Naive thymus-derived CD4-positive, alpha-beta T cell (primary cell): ENCODE measurements at regions not wholly inside any gene's neighbourhood (a gene's known extent, or its start where the extent isn't known, plus 50 kb on each side); places are given as distances from the start of the nearest gene placed in this dataset.

ENCODE experiments used
- ATAC-seq: fragments of 150-1000 bp; cut with Tn5 transposase; 2 replicates; pipeline ENCODE4 v1.10.0; 2021; ENCODE audit warnings: mild to moderate bottlenecking, moderate library complexity
- CTCF ChIA-PET: fragments of 350-600 bp; sonication (Branson Sonifier 250); formaldehyde crosslinking; loops from one replicate; lab custom pipeline; 2021; ENCODE audit warnings: antibody characterized with exemption; lab: Charles Lee
- POLR2A ChIA-PET: fragments of 350-600 bp; sonication (Branson Sonifier 250); formaldehyde crosslinking; loops from one replicate; lab custom pipeline; 2021; ENCODE audit warnings: antibody characterized with exemption, inconsistent platforms; lab: Charles Lee
- DNase-seq, 9 donors: peaks; one replicate each; pipeline versions ENCODE4 v3.0.0 to v3.0.0-alpha.2; 2020 to 2022; ENCODE audit warnings: mixed read lengths in 1 of 9
- H3K27ac ChIP-seq: one replicate; pipeline ENCODE4 v1.7.0; 2013; ENCODE audit warnings: mild to moderate bottlenecking, low read depth, low read length, moderate library complexity
- H3K27me3 ChIP-seq, 2 donors: one replicate each; pipeline ENCODE4 v1.7.0; 2013; ENCODE audit warnings: low read length in 2 of 2, mild to moderate bottlenecking in 2 of 2, moderate library complexity in 2 of 2; ENCODE audit not compliant: control insufficient read depth in 2 of 2, insufficient read depth in 2 of 2
- H3K36me3 ChIP-seq, 3 experiments: 1 replicate in 2 of 3; 2 replicates in 1 of 3; pipeline ENCODE4 v1.7.0; 2013; ENCODE audit warnings: low read length in 3 of 3, mild to moderate bottlenecking in 3 of 3, moderate library complexity in 1 of 3; ENCODE audit not compliant: insufficient read depth in 3 of 3, control insufficient read depth in 2 of 3
- H3K4me1 ChIP-seq, 2 donors: one replicate each; pipeline ENCODE4 v1.7.0; 2013; ENCODE audit warnings: low read length in 2 of 2, mild to moderate bottlenecking in 2 of 2, moderate library complexity in 1 of 2; ENCODE audit not compliant: control insufficient read depth in 2 of 2, insufficient read depth in 2 of 2
- H3K4me3 ChIP-seq: 2 replicates; pipeline ENCODE4 v1.7.0; 2013; ENCODE audit warnings: mild to moderate bottlenecking, low read length
- H3K9me3 ChIP-seq, 3 experiments: 1 replicate in 2 of 3; 2 replicates in 1 of 3; pipeline ENCODE4 v1.7.0; 2013; ENCODE audit warnings: low read length in 3 of 3; ENCODE audit not compliant: control insufficient read depth in 2 of 3
- H3K27ac Mint-ChIP-seq, 9 donors: one replicate each; pipeline ENCODE4 v1.8.0; 2020 to 2022; ENCODE audit warnings: mixed read lengths in 9 of 9, mild to moderate bottlenecking in 8 of 9, moderate library complexity in 5 of 9, inconsistent platforms in 2 of 9
- H3K27me3 Mint-ChIP-seq, 5 donors: one replicate each; pipeline ENCODE4 v1.8.0; 2021 to 2022; ENCODE audit warnings: mixed read lengths in 5 of 5, mild to moderate bottlenecking in 1 of 5
- H3K36me3 Mint-ChIP-seq, 5 donors: one replicate each; pipeline ENCODE4 v1.8.0; 2020 to 2022; ENCODE audit warnings: mixed read lengths in 5 of 5, mild to moderate bottlenecking in 3 of 5, inconsistent platforms in 1 of 5
- H3K4me1 Mint-ChIP-seq, 7 donors: one replicate each; pipeline ENCODE4 v1.8.0; 2020 to 2022; ENCODE audit warnings: mixed read lengths in 7 of 7, mild to moderate bottlenecking in 3 of 7, inconsistent platforms in 1 of 7
- H3K4me3 Mint-ChIP-seq, 10 donors: one replicate each; pipeline ENCODE4 v1.8.0; 2020 to 2022; ENCODE audit warnings: mild to moderate bottlenecking in 10 of 10, mixed read lengths in 10 of 10, moderate library complexity in 6 of 10, inconsistent platforms in 2 of 10
- H3K9me3 Mint-ChIP-seq, 11 donors: one replicate each; pipeline ENCODE4 v1.8.0; 2020 to 2022; ENCODE audit warnings: mixed read lengths in 11 of 11, mild to moderate bottlenecking in 4 of 11, inconsistent platforms in 1 of 11, moderate library complexity in 1 of 11
- intact Hi-C, 2 donors: fragments of 100-400 bp; cut with micrococcal nuclease; formaldehyde crosslinking; loops; one replicate each; pipeline ENCODE4 v1.15.1; 2023

GRCh38 chr18:22559414-22560274 is 141.9 kb upstream of the CTAGE1 start:
- H3K4me1 ChIP-seq, result peaks cover 0 to 3% of the 10 kb centered on the region in 2 donors
- H3K9me3 ChIP-seq, result no peaks in the 10 kb centered on the region
- Mint-ChIP-seq H3K4me3 (peak overlapping the region in 6 of 10 donors; percentile 21 to 56 (median 49)), H3K9me3 (peaks cover 0 to 4% (median 0%) of the 10 kb centered on the region in 11 donors), H3K27ac (no peak overlapping the region), H3K4me1 (peaks cover 0 to 8% (median 3%) of the 10 kb centered on the region in 7 donors), H3K27me3 (peaks cover 39 to 56% (median 50%) of the 10 kb centered on the region in 5 donors), H3K36me3 (peaks cover 0 to 8% (median 0%) of the 10 kb centered on the region in 5 donors)
- H3K36me3 ChIP-seq, result no peaks in the 10 kb centered on the region
- H3K27ac ChIP-seq, result no peak overlapping the region
- POLR2A ChIA-PET, result no interaction called here
- H3K27me3 ChIP-seq, result peaks cover 0 to 11% of the 10 kb centered on the region in 2 donors
- ATAC-seq (peak; percentile 40), DNase-seq (no peak)
- CTCF ChIA-PET, result no interaction called here
- H3K4me3 ChIP-seq, result no peak overlapping the region
- intact Hi-C loops, result loop anchor here (5.0 kb wide), 3 partner anchors 392 to 662 kb away; partner anchors contain the start of gene GATA6 (in 1 of the 2)

GRCh38 chr18:22560275-22560610 is 142.5 kb upstream of the CTAGE1 start:
- ChIA-PET POLR2A (no interaction called here), CTCF (no interaction called here)
- H3K9me3 Mint-ChIP-seq, result peaks cover 0 to 4% (median 0%) of the 10 kb centered on the region in 11 donors
- ATAC-seq (no peak), DNase-seq (no peak)
- peaks cover 0 to 11% of the 10 kb centered on the region in 2 donors for H3K27me3 ChIP-seq
- no peak overlapping the region for H3K27ac Mint-ChIP-seq
- peaks cover 0 to 3% of the 10 kb centered on the region in 2 donors for H3K4me1 ChIP-seq
- no peak overlapping the region for H3K27ac ChIP-seq
- H3K36me3 Mint-ChIP-seq, result peaks cover 0 to 8% (median 0%) of the 10 kb centered on the region in 5 donors
- H3K36me3 ChIP-seq, result no peaks in the 10 kb centered on the region
- peak overlapping the region in 6 of 10 donors; percentile 21 to 56 (median 49) for H3K4me3 Mint-ChIP-seq
- H3K4me1 Mint-ChIP-seq, result peaks cover 0 to 8% (median 3%) of the 10 kb centered on the region in 7 donors
- intact Hi-C loops, result loop anchor here (5.0 kb wide), 3 partner anchors 393 to 663 kb away; partner anchors contain the start of gene GATA6 (in 1 of the 2)
- no peak overlapping the region for H3K4me3 ChIP-seq
- H3K9me3 ChIP-seq, result no peaks in the 10 kb centered on the region
- peaks cover 39 to 57% (median 50%) of the 10 kb centered on the region in 5 donors for H3K27me3 Mint-ChIP-seq

GRCh38 chr18:22560797-22561196 is 143.1 kb upstream of the CTAGE1 start:
- H3K9me3 ChIP-seq, result no peaks in the 10 kb centered on the region
- peaks cover 0 to 8% (median 3%) of the 10 kb centered on the region in 7 donors for H3K4me1 Mint-ChIP-seq
- POLR2A ChIA-PET, result no interaction called here
- intact Hi-C loops, result loop anchor here (5.0 kb wide), 3 partner anchors 393 to 663 kb away; partner anchors contain the start of gene GATA6 (in 1 of the 2)
- H3K4me1 ChIP-seq, result peaks cover 0 to 3% of the 10 kb centered on the region in 2 donors
- no peak overlapping the region for H3K4me3 Mint-ChIP-seq
- H3K36me3 Mint-ChIP-seq, result peaks cover 0 to 8% (median 0%) of the 10 kb centered on the region in 5 donors
- peaks cover 0 to 11% of the 10 kb centered on the region in 2 donors for H3K27me3 ChIP-seq
- H3K27ac ChIP-seq, result no peak overlapping the region
- H3K27ac Mint-ChIP-seq, result no peak overlapping the region
- ATAC-seq (no peak), DNase-seq (no peak)
- H3K9me3 Mint-ChIP-seq, result peaks cover 0 to 4% (median 1%) of the 10 kb centered on the region in 11 donors
- H3K4me3 ChIP-seq, result no peak overlapping the region
- CTCF ChIA-PET, result no interaction called here
- H3K36me3 ChIP-seq, result no peaks in the 10 kb centered on the region
- peaks cover 40 to 60% (median 50%) of the 10 kb centered on the region in 5 donors for H3K27me3 Mint-ChIP-seq

GRCh38 chr18:22563164-22563583 is 145.5 kb upstream of the CTAGE1 start:
- CTCF ChIA-PET, result no interaction called here
- ATAC-seq (peak; percentile 67), DNase-seq (peak in 1 of 9 donors; percentile 0)
- no peaks in the 10 kb centered on the region for H3K36me3 ChIP-seq
- H3K9me3 ChIP-seq, result no peaks in the 10 kb centered on the region
- Mint-ChIP-seq H3K36me3 (no peaks in the 10 kb centered on the region), H3K4me3 (no peak overlapping the region), H3K4me1 (peaks cover 0 to 8% (median 2%) of the 10 kb centered on the region in 7 donors), H3K27ac (no peak overlapping the region), H3K9me3 (peaks cover 0 to 6% (median 0%) of the 10 kb centered on the region in 11 donors), H3K27me3 (peaks cover 25 to 47% (median 34%) of the 10 kb centered on the region in 5 donors)
- POLR2A ChIA-PET, result no interaction called here
- intact Hi-C loops, result loop anchor here (5.0 kb wide), 3 partner anchors 396 to 666 kb away; partner anchors contain the start of gene GATA6 (in 1 of the 2)
- H3K4me3 ChIP-seq, result no peak overlapping the region
- no peak overlapping the region for H3K27ac ChIP-seq
- H3K27me3 ChIP-seq, result peaks cover 0 to 11% of the 10 kb centered on the region in 2 donors
- peaks cover 0 to 3% of the 10 kb centered on the region in 2 donors for H3K4me1 ChIP-seq

GRCh38 chr18:22564036-22564435 is 146.3 kb upstream of the CTAGE1 start:
- H3K27me3 ChIP-seq, result peaks cover 0 to 11% of the 10 kb centered on the region in 2 donors
- Mint-ChIP-seq H3K4me3 (no peak overlapping the region), H3K27me3 (peaks cover 25 to 46% (median 30%) of the 10 kb centered on the region in 5 donors), H3K36me3 (no peaks in the 10 kb centered on the region), H3K4me1 (peaks cover 0 to 8% (median 2%) of the 10 kb centered on the region in 7 donors), H3K9me3 (peaks cover 0 to 6% (median 0%) of the 10 kb centered on the region in 11 donors), H3K27ac (no peak overlapping the region)
- H3K27ac ChIP-seq, result no peak overlapping the region
- H3K4me3 ChIP-seq, result no peak overlapping the region
- DNase-seq (no peak), ATAC-seq (no peak)
- H3K4me1 ChIP-seq, result peaks cover 0 to 3% of the 10 kb centered on the region in 2 donors
- no peaks in the 10 kb centered on the region for H3K36me3 ChIP-seq
- H3K9me3 ChIP-seq, result no peaks in the 10 kb centered on the region
- POLR2A ChIA-PET, result no interaction called here
- CTCF ChIA-PET, result interaction anchor here (0.7 kb wide), 1 partner anchor 25 kb away, joined by 3 read pairs; no protein-coding TSS in a partner anchor
- intact Hi-C loops, result loop anchor here (5.0 kb wide), 3 partner anchors 397 to 667 kb away; partner anchors contain the start of gene GATA6 (in 1 of the 2)

GRCh38 chr18:22566703-22567420 is 149.1 kb upstream of the CTAGE1 start:
- Mint-ChIP-seq H3K36me3 (no peaks in the 10 kb centered on the region), H3K27ac (no peak overlapping the region), H3K4me1 (no peaks in the 10 kb centered on the region), H3K4me3 (no peak overlapping the region), H3K27me3 (peaks cover 5 to 29% (median 14%) of the 10 kb centered on the region in 5 donors), H3K9me3 (peaks cover 0 to 6% (median 0%) of the 10 kb centered on the region in 11 donors)
- H3K4me3 ChIP-seq, result no peak overlapping the region
- no peaks in the 10 kb centered on the region for H3K9me3 ChIP-seq
- CTCF ChIA-PET, result no interaction called here
- peaks cover 0 to 9% of the 10 kb centered on the region in 2 donors for H3K27me3 ChIP-seq
- DNase-seq (no peak), ATAC-seq (no peak)
- POLR2A ChIA-PET, result no interaction called here
- no peaks in the 10 kb centered on the region for H3K4me1 ChIP-seq
- H3K27ac ChIP-seq, result no peak overlapping the region
- H3K36me3 ChIP-seq, result no peaks in the 10 kb centered on the region
- intact Hi-C loops, result no loop called here
